RWPE2 (cell line): ENCODE measurements at regions not wholly inside any gene's neighbourhood (a gene's known extent, or its start where the extent isn't known, plus 50 kb on each side); places are given as distances from the start of the nearest gene placed in this dataset.
"Not testable (repeated sequence)": the region's sequence is repeated elsewhere in the genome, so short reads cannot be mapped to it uniquely, and the experiment has no call there.

ENCODE experiments used
- ATAC-seq: fragments of 200-7000 bp; cut with Tn5 transposase; 3 replicates; pipeline ENCODE4 v1.9.1; 2021; ENCODE audit warnings: low read depth
- DNase-seq: peaks from one replicate; pipeline ENCODE4 v3.0.0-alpha.2; 2020; ENCODE audit warnings: low spot score
- H3K27ac ChIP-seq: fragments of 450-650 bp; 2 replicates; pipeline ENCODE4 v1.5.1; 2017; ENCODE audit warnings: mild to moderate bottlenecking; ENCODE audit not compliant: poor library complexity, severe bottlenecking
- H3K27me3 ChIP-seq: fragments of 250-450 bp; sonication (Bioruptor Pico); 2 replicates; pipeline ENCODE4 v1.5.1; 2021; ENCODE audit warnings: mild to moderate bottlenecking, moderate library complexity; ENCODE audit not compliant: insufficient read depth, poor library complexity, severe bottlenecking
- H3K36me3 ChIP-seq: fragments of 250-450 bp; sonication (Bioruptor Pico); 2 replicates; pipeline ENCODE4 v1.5.1; 2020; ENCODE audit warnings: low read depth, mild to moderate bottlenecking, moderate library complexity
- H3K4me1 ChIP-seq: fragments of 250-450 bp; sonication (Bioruptor Pico); 2 replicates; pipeline ENCODE4 v1.5.1; 2021; ENCODE audit warnings: mild to moderate bottlenecking, moderate library complexity; ENCODE audit not compliant: insufficient read depth, poor library complexity, severe bottlenecking
- H3K4me3 ChIP-seq: fragments of 250-450 bp; sonication (Bioruptor Pico); 2 replicates; pipeline ENCODE4 v1.5.1; 2021; ENCODE audit warnings: mild to moderate bottlenecking, moderate library complexity; ENCODE audit not compliant: severe bottlenecking
- H3K9me3 ChIP-seq: fragments of 250-450 bp; sonication (Bioruptor Pico); 2 replicates; pipeline ENCODE4 v1.5.1; 2021; ENCODE audit warnings: mild to moderate bottlenecking, moderate library complexity; ENCODE audit not compliant: severe bottlenecking
- CTCF ChIP-seq: fragments of 450-650 bp; IDR thresholded peaks from one replicate; pipeline ENCODE4 v1.5.1; 2017; ENCODE audit warnings: mild to moderate bottlenecking, moderate library complexity; ENCODE audit not compliant: poor library complexity, severe bottlenecking

- H3K9me3 ChIP-seq: no peaks in the 10 kb centered on the region
- no peak for DNase-seq
- no peak overlapping the region for H3K4me3 ChIP-seq
- ATAC-seq: no peak
- no peak overlapping the region for H3K27ac ChIP-seq
- H3K27me3 ChIP-seq: no peaks in the 10 kb centered on the region
- TF ChIP-seq CTCF: no peak
- peaks cover 9% of the 10 kb centered on the region for H3K4me1 ChIP-seq
- H3K36me3 ChIP-seq: no peaks in the 10 kb centered on the region
Observed at GRCh38 chr1:81729818-81730217, 70.9 kb upstream of the ADGRL2 start.

DNA sequence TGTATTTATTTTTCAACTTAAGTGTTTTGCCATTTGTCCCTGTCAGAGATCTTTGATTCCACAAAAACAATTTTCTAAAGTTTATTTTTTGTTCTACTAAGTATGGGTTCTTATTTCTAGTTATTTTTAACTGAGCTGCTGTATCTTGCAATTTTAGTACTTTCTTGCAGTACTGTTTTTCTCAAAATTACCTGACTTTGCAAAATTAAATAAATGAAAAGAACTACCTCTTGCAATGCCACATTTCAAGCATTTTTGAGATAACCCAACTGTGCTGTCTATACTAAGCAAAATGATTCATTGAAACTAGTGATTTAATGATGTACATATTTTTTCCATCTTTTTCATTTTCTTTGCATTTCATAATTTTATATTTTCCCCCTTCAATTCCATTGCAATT, 71.5 kb upstream of the ADGRL2 start:
- ATAC-seq (no peak), DNase-seq (no peak)
- Histone ChIP-seq H3K27ac (no peak overlapping the region), H3K4me1 (peaks cover 9% of the 10 kb centered on the region), H3K27me3 (no peaks in the 10 kb centered on the region), H3K4me3 (no peak overlapping the region), H3K9me3 (no peaks in the 10 kb centered on the region), H3K36me3 (no peaks in the 10 kb centered on the region)
- TF ChIP-seq CTCF: no peak

- H3K9me3 ChIP-seq: no peaks in the 10 kb centered on the region
- H3K27ac ChIP-seq: no peak overlapping the region
- no peaks in the 10 kb centered on the region for H3K36me3 ChIP-seq
- H3K4me3 ChIP-seq: no peak overlapping the region
- H3K4me1 ChIP-seq: no peaks in the 10 kb centered on the region
- no peak for TF ChIP-seq CTCF
- DNase-seq: no peak
- ATAC-seq: no peak
- no peaks in the 10 kb centered on the region for H3K27me3 ChIP-seq
Observed at GRCh38 chr1:81725823-81726222, 74.9 kb upstream of the ADGRL2 start.

- not testable (repeated sequence) for DNase-seq, H3K4me1 ChIP-seq, H3K27ac ChIP-seq, H3K4me3 ChIP-seq, H3K9me3 ChIP-seq, ATAC-seq, H3K36me3 ChIP-seq, H3K27me3 ChIP-seq
Observed at GRCh38 chr1:81722631-81723328, 78.0 kb upstream of the ADGRL2 start.

- H3K4me3 ChIP-seq, DNase-seq, H3K9me3 ChIP-seq, H3K27me3 ChIP-seq, H3K27ac ChIP-seq, ATAC-seq, H3K36me3 ChIP-seq: not testable (repeated sequence)
- H3K4me1 ChIP-seq: peaks cover 13% of the 10 kb centered on the region
Observed at GRCh38 chr1:81720256-81720655, 80.5 kb upstream of the ADGRL2 start.

- no peak for TF ChIP-seq CTCF
- Histone ChIP-seq H3K27ac (peak overlapping the region; percentile 22), H3K36me3 (no peaks in the 10 kb centered on the region), H3K27me3 (no peaks in the 10 kb centered on the region), H3K9me3 (no peaks in the 10 kb centered on the region), H3K4me3 (no peak overlapping the region), H3K4me1 (peaks cover 25% of the 10 kb centered on the region)
- no peak for DNase-seq
- peak; percentile 90 for ATAC-seq
Observed at GRCh38 chr1:81717230-81717629, 83.5 kb upstream of the ADGRL2 start.
